ENCODE measurements at regions not wholly inside any gene's neighbourhood (a gene's known extent, or its start where the extent isn't known, plus 50 kb on each side); places are given as distances from the start of the nearest gene placed in this dataset.

- no peaks in the 10 kb centered on the region for H3K27me3 ChIP-seq
- intact Hi-C loops (cut with DNase I): no loop called here
- TF ChIP-seq, protein P1, sequence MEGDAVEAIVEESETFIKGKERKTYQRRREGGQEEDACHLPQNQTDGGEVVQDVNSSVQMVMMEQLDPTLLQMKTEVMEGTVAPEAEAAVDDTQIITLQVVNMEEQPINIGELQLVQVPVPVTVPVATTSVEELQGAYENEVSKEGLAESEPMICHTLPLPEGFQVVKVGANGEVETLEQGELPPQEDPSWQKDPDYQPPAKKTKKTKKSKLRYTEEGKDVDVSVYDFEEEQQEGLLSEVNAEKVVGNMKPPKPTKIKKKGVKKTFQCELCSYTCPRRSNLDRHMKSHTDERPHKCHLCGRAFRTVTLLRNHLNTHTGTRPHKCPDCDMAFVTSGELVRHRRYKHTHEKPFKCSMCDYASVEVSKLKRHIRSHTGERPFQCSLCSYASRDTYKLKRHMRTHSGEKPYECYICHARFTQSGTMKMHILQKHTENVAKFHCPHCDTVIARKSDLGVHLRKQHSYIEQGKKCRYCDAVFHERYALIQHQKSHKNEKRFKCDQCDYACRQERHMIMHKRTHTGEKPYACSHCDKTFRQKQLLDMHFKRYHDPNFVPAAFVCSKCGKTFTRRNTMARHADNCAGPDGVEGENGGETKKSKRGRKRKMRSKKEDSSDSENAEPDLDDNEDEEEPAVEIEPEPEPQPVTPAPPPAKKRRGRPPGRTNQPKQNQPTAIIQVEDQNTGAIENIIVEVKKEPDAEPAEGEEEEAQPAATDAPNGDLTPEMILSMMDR (IDR thresholded peaks at IDR 0.05): no peak
- H3K27ac ChIP-seq: no peak overlapping the region
- H3K4me1 ChIP-seq: no peaks in the 10 kb centered on the region
- peaks cover 0 to 20% (median 0%) of the 10 kb centered on the region in 11 donors for H3K9me3 ChIP-seq
- DNase-seq (no peak), ATAC-seq (no peak)
- H3K36me3 ChIP-seq: no peaks in the 10 kb centered on the region
- H3K4me3 ChIP-seq: no peak overlapping the region
- WGBS, 2 donors: 63 to 76% methylated on average over 3 of the region's 3 CpGs
These were observed 1360.5 kb upstream of the ADGRL4 start for GRCh38 chr1:80367058-80367457.

- 86 to 88% methylated on average over 5 of the region's 5 CpGs for WGBS, 2 donors
- no peak for DNase-seq
- no peaks in the 10 kb centered on the region for H3K36me3 ChIP-seq
- ATAC-seq: no peak
- no peak overlapping the region for H3K4me3 ChIP-seq
- intact Hi-C loops (cut with DNase I): no loop called here
- H3K9me3 ChIP-seq: peaks cover 0 to 20% (median 0%) of the 10 kb centered on the region in 11 donors
- H3K4me1 ChIP-seq: no peaks in the 10 kb centered on the region
- H3K27me3 ChIP-seq: no peaks in the 10 kb centered on the region
- TF ChIP-seq, protein P1 (IDR thresholded peaks at IDR 0.05): no peak
- H3K27ac ChIP-seq: no peak overlapping the region
These were observed 1359.0 kb upstream of the ADGRL4 start for GRCh38 chr1:80365359-80366021.

- TF ChIP-seq, protein P1 (IDR thresholded peaks at IDR 0.05): no peak
- intact Hi-C loops (cut with DNase I): no loop called here
These were observed 1357.4 kb upstream of the ADGRL4 start for GRCh38 chr1:80363689-80364475.

DNA sequence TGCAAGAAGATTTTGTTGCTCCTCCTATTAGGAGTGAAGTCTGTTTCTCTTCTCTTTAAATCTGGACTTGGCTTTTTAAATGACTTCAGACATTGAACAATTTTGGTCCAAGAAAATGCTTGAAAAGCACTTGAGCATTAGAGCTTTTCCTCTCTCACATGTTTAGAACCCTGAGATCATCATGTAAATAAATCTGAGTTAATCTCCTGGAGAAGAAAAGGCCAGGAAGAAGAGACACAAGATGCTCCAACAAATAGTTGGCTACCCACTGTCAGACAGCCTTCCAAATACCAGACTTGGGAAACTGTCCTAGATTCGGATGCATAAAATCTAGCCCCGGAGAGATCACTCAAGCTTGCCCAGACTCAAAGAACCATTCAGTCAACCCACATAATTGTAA is 1353.1 kb upstream of the ADGRL4 start:
- intact Hi-C loops (cut with DNase I): no loop called here
- ATAC-seq (no peak), DNase-seq (no peak)
- H3K4me1 ChIP-seq: no peaks in the 10 kb centered on the region
- H3K4me3 ChIP-seq: no peak overlapping the region
- TF ChIP-seq, protein P1 (IDR thresholded peaks at IDR 0.05): no peak
- no peaks in the 10 kb centered on the region for H3K27me3 ChIP-seq
- H3K36me3 ChIP-seq: no peaks in the 10 kb centered on the region
- peaks cover 0 to 17% (median 0%) of the 10 kb centered on the region in 11 donors for H3K9me3 ChIP-seq
- WGBS, 2 donors: 80 to 85% methylated on average over 2 of the region's 2 CpGs
- H3K27ac ChIP-seq: no peak overlapping the region

More at GRCh38 chr1:80363689-80364475, 1357.4 kb upstream of the ADGRL4 start:
- Histone ChIP-seq H3K4me1 (no peaks in the 10 kb centered on the region), H3K27me3 (no peaks in the 10 kb centered on the region), H3K27ac (no peak overlapping the region), H3K9me3 (peaks cover 0 to 20% (median 0%) of the 10 kb centered on the region in 11 donors), H3K36me3 (no peaks in the 10 kb centered on the region), H3K4me3 (no peak overlapping the region)
- ATAC-seq (no peak), DNase-seq (no peak)
- WGBS, 2 donors: 94 to 98% methylated on average over 5 of the region's 5 CpGs
